HG03060 (cell line): ENCODE measurements at regions not wholly inside any gene's neighbourhood (a gene's known extent, or its start where the extent isn't known, plus 50 kb on each side); places are given as distances from the start of the nearest gene placed in this dataset.
"Not testable (repeated sequence)": the region's sequence is repeated elsewhere in the genome, so short reads cannot be mapped to it uniquely, and the experiment has no call there.

Experiments
- ATAC-seq: cut with Tn5 transposase; IDR thresholded peaks from one replicate; pipeline ENCODE4 v1.9.1; 2021; ENCODE audit warnings: low read depth, moderate number of reproducible peaks; ENCODE audit not compliant: unreplicated experiment

DNA sequence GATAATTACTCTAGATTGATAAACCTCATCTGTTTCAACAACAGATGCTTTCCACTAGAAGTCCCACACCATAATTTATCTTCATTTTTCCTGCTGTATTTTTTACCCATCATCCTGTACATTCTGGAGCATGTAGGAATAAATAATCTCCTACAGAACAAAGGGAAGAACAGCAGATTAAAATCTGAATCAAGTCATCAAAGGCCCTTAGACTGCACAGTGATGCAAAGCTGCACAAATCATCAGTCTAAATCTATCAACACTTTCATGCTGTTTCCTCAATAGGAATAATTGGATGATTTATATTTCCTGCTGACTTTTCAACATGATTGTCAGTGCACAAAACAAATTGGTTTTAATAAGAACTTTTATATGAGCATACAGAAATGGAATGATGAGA, 1143.9 kb downstream of the STIM2 start:
- ATAC-seq: no peak

DNA sequence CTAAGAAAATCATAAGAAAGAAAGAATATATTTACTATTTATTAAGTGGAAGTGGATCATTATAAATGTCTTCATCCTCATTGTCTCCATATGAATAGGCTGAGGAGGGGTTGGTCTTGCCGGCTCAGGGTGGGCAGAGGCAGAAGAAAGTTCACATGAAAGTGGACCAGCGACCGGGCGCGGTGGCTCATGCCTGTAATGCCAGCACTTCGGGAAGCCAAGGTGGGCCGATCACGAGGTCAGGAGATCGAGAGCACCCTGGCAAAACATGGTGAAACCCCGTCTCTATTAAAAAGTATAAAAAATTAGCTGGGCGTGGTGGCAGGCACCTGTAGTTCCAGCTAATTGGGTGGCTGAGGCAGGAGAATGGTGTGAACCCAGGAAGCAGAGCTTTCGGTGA, 1145.4 kb downstream of the STIM2 start:
- ATAC-seq: no peak

DNA sequence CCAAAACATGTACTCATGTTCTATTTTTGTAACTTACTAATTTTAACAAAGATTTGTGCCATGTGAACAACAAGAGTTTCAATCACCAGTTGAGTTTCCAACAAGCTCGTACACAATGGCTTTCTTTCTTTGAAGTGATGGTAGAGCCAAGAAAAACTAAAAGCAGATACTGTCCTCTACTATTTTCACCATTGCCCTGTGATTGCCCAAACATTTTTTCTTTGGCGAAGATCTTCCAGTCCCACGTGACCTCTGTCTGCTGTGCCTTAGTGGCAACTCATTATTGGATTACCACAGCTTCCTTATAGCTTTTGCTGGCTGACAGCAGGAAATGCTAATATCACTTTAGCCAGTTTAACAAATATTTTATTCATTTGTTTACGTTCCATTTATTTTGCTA, 1147.1 kb downstream of the STIM2 start:
- no peak for ATAC-seq

DNA sequence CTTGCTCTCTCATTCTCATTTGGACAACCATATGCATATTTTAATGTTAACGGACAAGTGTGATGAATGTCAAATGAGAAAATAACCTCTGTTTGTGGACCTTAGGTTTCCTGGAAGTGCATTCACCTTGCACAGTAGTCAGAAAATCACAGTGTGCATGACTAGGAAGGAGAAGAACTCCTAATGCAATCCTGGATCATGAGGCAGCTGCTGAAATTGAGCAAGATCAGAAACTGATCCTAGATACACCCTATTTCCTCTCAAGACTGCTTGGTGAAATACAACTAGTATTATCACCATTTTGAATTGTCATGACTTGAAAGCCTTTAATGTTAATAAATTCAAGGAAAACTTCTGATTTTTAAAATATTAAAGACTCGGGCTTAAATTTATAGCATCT, 1148.9 kb downstream of the STIM2 start:
- ATAC-seq: no peak

DNA sequence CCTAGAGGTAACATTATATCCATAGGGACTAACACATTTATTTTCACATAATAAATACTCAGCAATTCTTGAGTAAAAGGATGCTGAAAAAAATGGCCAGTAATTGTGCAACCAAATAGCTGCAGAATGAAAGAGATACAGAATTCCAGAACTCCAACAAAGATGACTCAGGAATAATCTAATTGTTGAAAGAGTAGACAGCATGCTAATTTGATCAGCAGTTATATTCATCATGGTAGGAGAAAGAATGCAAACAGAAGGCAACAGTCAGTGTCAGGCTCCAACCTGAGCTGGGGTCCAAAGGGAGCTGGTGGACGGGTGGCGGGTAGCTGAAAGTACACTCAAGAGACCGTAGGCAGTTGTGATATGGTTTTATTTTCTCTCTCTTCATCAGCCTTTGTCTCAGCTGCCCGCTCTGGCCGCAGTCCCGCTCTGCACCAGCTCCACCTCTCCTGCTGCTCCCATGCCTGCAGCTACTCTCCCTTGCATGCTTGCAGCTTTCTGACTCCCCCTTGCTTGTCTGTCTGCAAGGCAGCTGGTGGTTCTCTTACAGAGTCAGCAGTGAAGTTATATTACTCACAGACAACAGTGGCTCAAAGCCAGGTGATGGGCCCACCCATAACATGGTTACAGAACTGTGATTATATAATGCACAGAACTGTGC, 1150.1 kb downstream of the STIM2 start:
- ATAC-seq: no peak

DNA sequence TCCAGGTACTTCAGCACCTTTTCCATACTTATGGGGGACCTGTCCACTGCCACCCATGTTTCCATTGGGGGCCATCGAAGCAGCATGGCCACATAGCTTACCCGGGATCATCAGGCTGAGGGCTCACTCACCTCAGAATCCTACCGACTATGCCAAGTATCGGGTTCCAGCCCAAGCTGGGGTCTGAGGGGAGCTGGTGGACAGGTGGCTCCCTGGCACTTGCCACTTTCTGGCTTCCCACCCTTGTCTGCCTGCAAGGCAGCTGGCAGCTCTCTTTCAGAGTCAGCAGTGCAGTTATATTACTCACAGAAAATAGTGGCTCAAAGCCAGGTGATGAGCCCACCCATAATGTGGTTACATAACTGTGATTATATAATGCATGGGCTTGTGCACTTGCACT, 1153.8 kb downstream of the STIM2 start:
- ATAC-seq: no peak

DNA sequence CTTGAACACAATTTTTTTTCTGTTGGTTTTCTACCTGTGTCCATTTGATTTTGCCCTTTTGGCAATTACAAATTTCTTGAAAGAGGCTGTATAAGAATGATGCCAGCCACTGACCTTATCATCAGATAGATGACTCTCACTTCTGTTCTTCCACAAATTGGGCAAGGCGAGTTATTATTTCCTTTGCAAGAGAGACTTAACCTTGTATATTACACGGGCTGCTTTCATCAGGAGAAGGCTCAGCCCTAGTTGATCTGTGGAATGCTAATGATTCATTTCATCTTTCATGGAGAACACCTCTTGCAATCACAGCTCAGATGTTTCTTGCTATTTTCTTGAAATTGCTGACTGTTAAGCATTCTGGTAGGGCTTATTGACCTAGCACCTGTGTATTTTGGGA, 1155.4 kb downstream of the STIM2 start:
- ATAC-seq: no peak

DNA sequence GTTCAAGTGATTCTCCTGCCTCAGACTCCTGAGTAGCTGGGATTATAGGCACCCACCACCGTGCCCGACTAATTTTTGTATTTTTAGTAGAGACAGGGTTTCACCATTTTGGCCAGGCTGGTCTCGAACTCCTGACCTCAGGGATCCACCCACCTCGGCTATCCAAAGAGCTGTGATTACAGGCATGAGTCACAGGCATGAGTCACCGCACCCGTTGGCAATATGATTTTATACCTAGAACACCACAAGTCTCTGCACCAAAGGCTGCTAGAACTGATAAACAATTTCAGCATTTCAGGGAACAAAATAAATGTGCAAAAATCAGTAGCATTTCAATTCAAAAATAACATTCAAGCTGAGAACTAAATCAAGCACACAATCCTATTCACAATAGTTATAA, 1177.6 kb downstream of the STIM2 start:
- ATAC-seq: not testable (repeated sequence)

DNA sequence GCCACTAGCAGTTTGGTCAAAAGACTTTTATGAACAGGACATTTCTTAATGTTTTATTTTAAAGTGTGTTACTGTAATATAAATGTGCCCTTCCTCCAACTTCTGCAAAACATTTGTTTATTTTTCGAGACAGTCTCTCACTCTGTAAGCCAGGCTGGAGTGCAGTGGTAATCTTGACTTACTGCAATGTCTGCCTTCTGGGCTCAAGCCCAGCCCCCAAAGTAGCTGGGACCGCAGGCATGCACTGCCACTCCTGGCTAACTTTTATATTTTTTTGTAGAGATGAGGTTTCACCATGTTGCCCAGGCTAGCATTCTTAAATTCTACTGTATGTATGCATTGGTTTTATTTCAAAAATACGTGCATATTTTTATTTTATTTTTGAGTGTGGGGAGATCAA, 1201.9 kb downstream of the STIM2 start:
- no peak for ATAC-seq

DNA sequence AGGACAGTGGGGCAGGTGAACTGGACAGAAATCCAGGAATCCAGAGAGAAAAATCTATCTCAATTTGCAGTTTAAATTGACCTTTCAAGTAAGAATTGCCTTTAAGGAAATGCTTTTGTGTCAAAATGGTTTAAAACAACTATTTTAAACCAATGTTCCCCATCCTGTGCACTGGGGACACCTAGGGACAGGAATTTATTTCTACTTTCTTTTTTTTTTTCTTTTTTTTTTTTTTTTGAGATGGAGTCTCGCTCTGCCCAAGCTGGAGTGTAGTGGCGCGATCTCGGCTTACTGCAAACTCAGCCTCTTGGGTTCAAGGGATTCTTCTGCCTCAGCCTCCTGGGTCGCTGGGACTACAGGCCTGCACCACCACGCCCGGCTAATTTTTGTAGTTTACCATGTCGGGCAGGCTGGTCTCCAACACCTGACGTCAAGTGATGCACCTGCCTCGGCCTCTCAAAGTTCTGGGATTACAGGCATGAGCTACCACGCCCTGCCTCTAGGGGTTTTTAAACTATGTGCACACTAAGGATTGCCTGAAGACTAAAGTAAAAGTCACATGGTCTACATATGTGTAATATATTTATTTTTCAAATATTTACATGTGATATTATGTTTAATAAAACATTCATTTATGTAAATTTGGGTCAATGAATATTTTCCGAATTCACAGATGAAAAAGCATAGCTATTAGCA, 1213.4 kb downstream of the STIM2 start:
- ATAC-seq: no peak

DNA sequence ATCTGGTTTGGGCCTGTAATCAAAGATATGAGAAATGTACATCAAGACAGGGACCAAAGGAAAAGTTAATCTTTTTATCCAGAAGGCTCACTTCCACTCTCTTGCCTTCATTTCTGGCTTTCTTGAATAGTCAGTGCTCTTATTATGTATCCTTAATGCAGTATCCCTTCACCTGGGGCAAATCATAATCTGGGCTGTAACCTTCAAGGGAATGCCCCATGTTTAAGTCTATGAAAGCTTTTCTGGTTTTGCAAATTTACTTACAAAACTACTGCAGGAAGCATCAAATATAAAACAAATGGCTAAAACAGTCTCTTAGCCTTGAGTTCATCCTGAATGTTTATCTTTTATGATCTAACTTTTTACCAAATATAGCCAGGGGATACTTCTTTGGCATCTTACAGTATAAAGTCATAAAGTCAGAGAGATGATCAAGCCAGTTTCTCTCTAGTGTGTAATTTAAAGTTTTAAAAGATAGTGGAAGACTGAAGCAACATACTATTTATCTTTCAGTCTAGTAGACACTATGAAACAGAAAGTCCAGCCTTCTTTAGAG, 1214.8 kb downstream of the STIM2 start:
- ATAC-seq: no peak

DNA sequence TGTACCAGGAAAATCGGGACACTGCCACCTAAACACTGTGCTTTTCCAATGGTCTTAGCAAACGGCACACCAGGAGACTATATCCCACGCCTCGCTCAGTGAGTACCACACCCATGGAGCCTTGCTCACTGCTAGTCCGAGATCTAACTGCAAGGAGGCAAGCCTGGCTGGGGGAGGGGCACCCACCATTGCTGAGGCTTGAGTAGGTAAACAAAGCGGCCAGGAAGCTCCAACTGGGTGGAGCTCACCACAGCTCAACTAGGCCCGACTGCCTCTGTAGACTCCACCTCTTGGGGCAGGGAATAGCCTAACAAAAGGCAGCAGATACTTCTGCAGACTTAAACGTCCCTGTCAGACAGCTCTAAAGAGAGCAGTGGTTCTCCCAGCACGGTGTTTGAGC, 1216.6 kb downstream of the STIM2 start:
- not testable (repeated sequence) for ATAC-seq

DNA sequence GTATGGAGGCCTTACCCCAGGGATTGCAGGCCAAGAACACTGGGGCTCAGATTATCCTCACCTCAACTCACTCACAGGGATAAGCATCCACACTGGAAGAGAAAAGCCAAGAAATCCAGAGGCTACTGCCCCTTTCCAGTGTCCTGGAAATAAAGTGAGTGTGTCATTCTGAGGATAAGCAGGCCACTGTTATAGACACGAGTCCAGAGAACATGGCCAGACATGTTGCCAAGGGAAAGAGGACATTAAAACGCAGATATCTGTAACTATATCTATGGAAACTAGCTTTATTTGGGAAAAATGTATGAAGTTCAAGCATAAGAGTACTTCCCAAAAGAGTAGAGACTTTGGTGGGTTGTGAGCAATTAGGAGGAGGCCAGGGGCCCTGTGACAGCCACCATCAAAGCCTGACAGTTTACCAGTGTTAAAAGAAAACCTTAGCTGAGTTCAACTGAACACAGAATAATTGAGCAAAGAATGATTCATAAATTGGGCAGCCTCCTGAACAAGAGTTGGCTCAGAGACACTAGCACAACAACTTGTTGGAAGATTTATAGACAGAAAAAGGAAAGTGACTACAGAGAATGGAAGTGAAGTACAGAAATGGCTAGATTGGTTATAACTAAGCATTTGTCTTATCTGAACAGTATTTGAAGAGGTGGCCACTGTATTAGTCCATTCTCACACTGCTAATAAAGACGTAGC, 1222.2 kb downstream of the STIM2 start:
- no peak for ATAC-seq

DNA sequence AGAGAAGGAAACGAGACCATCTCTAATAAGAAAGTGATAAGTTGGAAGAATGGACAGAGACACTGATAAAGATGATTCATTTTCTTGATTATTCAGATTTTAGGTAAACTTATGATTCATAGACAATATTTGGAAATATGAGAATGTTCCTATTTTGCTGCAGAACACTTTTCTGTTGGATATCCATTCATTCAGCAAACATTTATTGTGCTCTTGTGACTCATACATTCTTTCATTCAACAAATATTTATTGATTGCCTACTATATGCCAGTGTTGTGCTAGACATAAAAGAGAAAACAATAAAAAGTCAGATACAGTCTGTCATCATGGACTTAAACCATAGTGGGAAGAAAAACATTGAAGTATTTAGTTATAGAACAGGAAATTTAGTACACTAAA, 1232.0 kb downstream of the STIM2 start:
- ATAC-seq: no peak

DNA sequence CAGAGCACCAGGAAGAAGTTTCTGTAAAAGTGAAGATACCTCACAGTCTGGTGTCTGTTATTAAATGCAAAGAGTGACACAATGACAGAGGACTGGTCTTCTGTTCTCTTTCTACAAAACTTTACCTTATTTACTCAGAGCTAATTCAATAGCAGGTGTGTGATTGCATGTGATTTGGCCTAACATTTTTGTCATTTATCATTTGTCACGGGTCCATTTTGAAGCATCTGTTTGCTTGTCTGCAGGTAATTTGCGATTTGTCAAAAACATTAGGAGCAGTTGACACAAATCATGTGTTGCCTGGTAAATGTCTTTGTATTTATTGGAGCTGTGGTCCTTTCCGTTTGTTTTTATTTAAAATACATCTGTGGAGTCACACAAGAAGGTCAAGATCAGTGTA, 1232.4 kb downstream of the STIM2 start:
- ATAC-seq: no peak

DNA sequence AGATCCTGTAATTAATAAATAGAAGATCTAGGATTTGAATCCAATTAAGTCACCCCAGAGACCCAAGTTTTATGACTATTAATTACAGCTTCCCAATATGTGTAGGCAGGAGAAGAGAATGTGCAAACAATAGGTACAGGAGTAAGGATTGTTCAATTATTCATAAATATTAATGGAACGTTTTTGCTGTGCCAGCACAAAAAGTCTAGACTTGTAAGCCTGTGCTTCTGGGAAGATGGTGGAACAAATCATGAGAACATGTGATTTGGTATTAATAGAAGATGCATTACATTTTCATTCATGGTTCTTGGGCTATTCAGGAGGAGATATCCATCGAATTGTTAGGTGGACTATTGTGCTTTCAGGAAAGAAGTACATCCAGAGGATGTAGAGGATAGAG, 1240.9 kb downstream of the STIM2 start:
- ATAC-seq: no peak

DNA sequence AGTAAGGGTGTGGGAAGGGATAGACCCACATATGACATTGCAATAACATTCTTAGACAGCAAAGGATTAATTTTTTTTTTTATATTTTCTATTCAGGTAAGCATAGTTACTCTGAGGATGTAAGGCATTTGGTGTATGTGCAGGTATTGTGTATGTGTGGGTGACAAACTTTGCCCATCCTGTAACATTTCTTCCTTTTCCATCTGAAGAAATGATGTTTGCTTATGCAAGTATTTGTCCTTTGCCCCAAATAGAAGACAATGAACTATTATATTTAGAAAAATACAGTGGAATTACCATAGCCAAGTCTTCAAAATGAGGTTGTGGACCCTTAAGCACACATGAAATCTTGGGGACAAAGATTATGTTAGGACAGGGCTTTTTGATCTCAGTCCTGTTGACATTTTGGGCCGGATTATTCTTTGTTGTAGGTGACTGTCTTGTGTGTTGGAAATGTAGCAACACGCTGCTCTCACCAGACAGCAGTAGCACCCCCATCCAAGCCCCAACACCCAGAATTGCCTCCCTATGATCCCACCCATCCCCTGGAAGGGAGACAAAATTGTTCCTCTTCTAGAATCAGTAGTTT, 1244.7 kb downstream of the STIM2 start:
- ATAC-seq: no peak

DNA sequence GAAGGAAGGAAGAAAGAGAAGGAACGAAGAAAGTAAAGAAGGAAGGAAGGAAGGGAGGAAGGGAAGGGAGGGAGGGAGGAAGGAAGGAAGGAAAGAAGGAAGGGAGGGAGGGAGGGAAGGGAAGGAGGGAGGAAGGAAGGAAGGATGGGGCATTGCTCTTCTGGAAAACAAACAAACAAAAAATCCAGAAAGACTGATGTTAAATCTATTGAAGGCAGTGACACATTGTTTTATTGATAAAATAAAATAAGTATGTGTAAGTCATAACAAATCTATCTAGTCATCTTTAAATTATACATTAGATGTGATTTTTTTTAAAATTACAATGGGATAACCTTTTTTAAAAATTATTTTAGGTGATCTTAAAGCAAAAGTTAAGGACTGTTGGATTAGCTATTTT, 1245.5 kb downstream of the STIM2 start:
- ATAC-seq: no peak

DNA sequence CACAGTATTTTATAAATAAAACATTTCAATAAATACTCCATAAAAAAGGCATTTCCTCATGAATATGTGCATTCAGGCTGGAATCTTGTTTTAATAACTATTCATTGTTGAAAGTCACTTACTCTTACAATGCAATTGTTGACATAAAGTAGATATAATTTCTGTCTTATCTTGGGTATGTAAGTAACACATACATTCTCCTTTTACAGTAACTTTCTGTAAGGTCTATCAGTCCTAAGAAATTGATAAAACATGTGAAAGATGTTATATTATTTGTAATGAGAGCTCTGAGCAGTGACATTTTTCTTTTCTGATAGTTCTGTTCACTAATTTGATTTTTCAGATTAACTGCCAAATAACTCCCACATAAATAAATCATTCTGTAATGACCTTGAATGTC, 1249.2 kb downstream of the STIM2 start:
- no peak for ATAC-seq

DNA sequence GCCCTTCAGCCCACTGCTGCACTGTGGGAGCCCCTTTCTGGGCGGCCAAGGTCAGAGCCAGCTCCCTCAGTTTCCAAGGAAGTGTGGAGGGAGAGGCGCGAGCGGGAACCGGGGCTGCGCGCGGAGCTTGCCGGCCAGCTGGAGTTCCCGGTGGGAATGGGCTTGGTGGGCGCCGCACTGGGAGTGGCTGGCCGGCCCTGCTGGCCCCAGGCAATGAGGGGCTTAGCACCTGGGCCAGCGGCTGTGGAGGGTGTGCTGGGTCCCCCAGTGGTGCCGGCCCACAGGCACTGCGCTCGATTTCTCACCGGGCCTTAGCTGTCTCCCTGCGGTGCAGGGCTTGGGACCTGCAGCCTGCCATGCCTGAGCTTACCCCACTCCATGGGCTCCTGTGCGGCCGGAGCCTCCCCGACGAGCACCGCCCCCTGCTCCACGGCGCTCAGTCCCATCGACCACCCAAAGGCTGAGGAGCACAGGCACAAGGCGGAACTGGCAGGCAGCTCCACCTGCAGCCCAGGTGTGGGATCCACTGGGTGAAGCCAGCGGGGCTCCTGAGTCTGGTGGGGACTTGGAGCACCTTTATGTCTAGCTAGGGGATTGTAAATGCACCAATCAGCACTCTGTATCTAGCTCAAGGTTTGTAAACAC, 1252.2 kb downstream of the STIM2 start:
- ATAC-seq: not testable (repeated sequence)

DNA sequence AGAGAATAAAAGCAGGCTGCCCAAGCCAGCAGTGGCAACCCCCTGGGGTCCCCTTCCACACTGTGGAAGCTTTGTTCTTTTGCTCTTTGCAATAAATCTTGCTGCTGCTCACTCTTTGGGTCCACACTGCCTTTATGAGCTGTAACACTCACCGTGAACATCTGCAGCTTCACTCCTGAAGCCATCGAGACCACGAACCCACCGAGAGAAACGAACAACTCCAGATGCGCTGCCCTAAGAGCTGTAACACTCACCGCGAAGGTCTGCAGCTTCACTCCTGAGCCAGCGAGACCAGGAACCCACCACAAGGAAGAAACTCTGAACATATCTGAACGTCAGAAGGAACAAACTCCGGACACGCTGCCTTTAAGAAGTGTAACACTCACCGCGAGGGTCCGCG, 1252.9 kb downstream of the STIM2 start:
- ATAC-seq: not testable (repeated sequence)
